GM12892 (cell line): ENCODE measurements at regions not wholly inside any gene's neighbourhood (a gene's known extent, or its start where the extent isn't known, plus 50 kb on each side); places are given as distances from the start of the nearest gene placed in this dataset.

ENCODE experiments used
- POLR2A ChIP-seq: IDR thresholded peaks from 2 replicates; pipeline ENCODE4 v1.6.1; 2011; ENCODE audit warnings: low read depth, low read length, control low read depth
- POLR2AphosphoS5 ChIP-seq: IDR thresholded peaks from 2 replicates; pipeline ENCODE4 v1.6.1; 2011; ENCODE audit warnings: low read depth, low read length, control low read depth
- TAF1 ChIP-seq: IDR thresholded peaks from 2 replicates; pipeline ENCODE4 v1.6.1; 2011; ENCODE audit warnings: low read depth, mild to moderate bottlenecking, control low read depth, low read length, borderline replicate concordance

GRCh38 chr13:78401873-78402707 is 201.3 kb downstream of the POU4F1 start:
- no peak for TF ChIP-seq POLR2A
- TF ChIP-seq POLR2AphosphoS5: no peak
- no peak for TF ChIP-seq TAF1
